ENCODE measurements at regions not wholly inside any gene's neighbourhood (a gene's known extent, or its start where the extent isn't known, plus 50 kb on each side); places are given as distances from the start of the nearest gene placed in this dataset.

DNA sequence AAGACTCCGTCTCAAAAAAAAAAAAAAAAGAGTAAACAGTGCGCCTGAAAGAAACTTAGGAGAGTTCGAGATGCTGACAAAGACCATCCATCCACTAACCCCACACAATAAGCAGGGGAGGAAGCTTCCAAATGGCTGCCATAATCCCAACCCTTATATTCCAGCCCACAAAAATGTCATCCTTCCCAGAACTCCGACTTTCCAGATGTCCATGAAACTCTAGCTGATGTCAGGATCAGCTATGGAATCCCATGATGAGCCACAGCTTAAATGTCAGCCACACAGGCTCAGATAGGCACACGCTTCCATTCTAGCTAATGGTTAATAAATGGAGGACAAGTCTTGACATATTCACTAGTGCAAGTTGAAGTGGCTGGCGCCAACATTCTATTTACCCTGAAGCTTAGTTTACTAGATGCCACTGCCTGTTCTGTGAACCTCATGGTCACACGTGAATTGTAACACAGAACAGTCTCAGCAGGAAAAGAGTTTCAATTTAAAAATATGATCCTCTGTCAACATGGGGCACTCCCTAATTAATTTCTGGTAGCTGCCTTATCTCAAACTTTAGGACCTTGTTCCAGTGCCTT lies 75.5 kb downstream of the FOXF2 start:
- TF ChIP-seq, protein P1, sequence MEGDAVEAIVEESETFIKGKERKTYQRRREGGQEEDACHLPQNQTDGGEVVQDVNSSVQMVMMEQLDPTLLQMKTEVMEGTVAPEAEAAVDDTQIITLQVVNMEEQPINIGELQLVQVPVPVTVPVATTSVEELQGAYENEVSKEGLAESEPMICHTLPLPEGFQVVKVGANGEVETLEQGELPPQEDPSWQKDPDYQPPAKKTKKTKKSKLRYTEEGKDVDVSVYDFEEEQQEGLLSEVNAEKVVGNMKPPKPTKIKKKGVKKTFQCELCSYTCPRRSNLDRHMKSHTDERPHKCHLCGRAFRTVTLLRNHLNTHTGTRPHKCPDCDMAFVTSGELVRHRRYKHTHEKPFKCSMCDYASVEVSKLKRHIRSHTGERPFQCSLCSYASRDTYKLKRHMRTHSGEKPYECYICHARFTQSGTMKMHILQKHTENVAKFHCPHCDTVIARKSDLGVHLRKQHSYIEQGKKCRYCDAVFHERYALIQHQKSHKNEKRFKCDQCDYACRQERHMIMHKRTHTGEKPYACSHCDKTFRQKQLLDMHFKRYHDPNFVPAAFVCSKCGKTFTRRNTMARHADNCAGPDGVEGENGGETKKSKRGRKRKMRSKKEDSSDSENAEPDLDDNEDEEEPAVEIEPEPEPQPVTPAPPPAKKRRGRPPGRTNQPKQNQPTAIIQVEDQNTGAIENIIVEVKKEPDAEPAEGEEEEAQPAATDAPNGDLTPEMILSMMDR (IDR thresholded peaks at IDR 0.05) = no peak
- TF ChIP-seq POLR2AphosphoS5 (IDR thresholded peaks at IDR 0.05) = no peak
- no peak for TF ChIP-seq POLR2A (IDR thresholded peaks at IDR 0.05)
